WTC11 (cell line): ENCODE measurements at regions not wholly inside any gene's neighbourhood (a gene's known extent, or its start where the extent isn't known, plus 50 kb on each side); places are given as distances from the start of the nearest gene placed in this dataset.
"Not testable (repeated sequence)": the region's sequence is repeated elsewhere in the genome, so short reads cannot be mapped to it uniquely, and the experiment has no call there.

Experiments
- FOXJ3 ChIP-seq: sonication (generic); formaldehyde crosslinking; IDR thresholded peaks from 2 replicates; pipeline ENCODE4 v1.9.0; 2021; ENCODE audit warnings: missing genetic modification reagents, mild to moderate bottlenecking, borderline replicate concordance
- MYBL2 ChIP-seq: sonication (generic); formaldehyde crosslinking; IDR thresholded peaks from 2 replicates; pipeline ENCODE4 v1.8.1; 2023; ENCODE audit warnings: mild to moderate bottlenecking, moderate library complexity, missing genetic modification reagents
- NR2C2 ChIP-seq: sonication (generic); formaldehyde crosslinking; IDR thresholded peaks from 2 replicates; pipeline ENCODE4 v1.8.0; 2022; ENCODE audit warnings: mild to moderate bottlenecking, missing genetic modification reagents
- NR3C1 ChIP-seq: sonication (generic); formaldehyde crosslinking; conservative IDR thresholded peaks from 2 replicates; pipeline ENCODE4 v1.8.1; 2023; ENCODE audit warnings: low read depth, mild to moderate bottlenecking, missing genetic modification reagents
- TF ChIP-seq, protein P1 (sequence below): sonication (generic); formaldehyde crosslinking; IDR thresholded peaks from 2 replicates; pipeline ENCODE4 v1.8.1; 2023; ENCODE audit warnings: mild to moderate bottlenecking, moderate library complexity, missing genetic modification reagents
- TF ChIP-seq, protein P2 (sequence below): fragments of 200-600 bp; IDR thresholded peaks from 2 replicates; pipeline ENCODE4 v1.8.0; 2022; ENCODE audit warnings: antibody characterized with exemption
- TF ChIP-seq, protein P3 (sequence below): sonication (generic); formaldehyde crosslinking; IDR thresholded peaks from 2 replicates; pipeline ENCODE4 v1.8.1; 2023; ENCODE audit warnings: mild to moderate bottlenecking, missing genetic modification reagents, borderline replicate concordance
- TF ChIP-seq, protein P4 (sequence below): sonication (generic); formaldehyde crosslinking; IDR thresholded peaks from 2 replicates; pipeline ENCODE4 v1.8.0; 2023; ENCODE audit warnings: missing genetic modification reagents
- TF ChIP-seq, protein P5 (sequence below): sonication (generic); formaldehyde crosslinking; IDR thresholded peaks from 2 replicates; pipeline ENCODE4 v1.8.0; 2022; ENCODE audit warnings: mild to moderate bottlenecking, missing genetic modification reagents
- TF ChIP-seq, protein P6 (sequence below): sonication (generic); formaldehyde crosslinking; conservative IDR thresholded peaks from 2 replicates; pipeline ENCODE4 v1.8.1; 2023; ENCODE audit warnings: mild to moderate bottlenecking, low read depth, missing genetic modification reagents, moderate library complexity

DNA sequence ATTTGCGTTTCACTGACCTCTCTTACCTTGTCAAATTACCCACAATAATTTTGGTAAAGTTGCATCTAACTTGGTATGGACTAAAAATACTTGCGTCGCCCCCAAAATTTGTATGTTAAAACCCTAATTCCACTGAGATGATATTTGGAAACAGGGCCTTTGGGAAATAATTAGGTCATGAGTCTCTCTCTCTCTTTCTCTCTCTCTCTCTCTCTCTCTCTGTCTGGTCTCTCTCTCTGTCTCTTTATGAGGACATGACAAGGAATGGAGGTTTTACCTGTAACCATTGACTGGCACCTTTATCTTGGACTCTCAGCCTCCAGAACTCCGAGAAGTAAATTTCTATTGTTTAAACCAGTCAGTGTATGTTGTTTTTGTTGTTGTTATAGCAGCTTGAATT lies 111.5 kb upstream of the BDP1 start:
- TF ChIP-seq, protein P1, sequence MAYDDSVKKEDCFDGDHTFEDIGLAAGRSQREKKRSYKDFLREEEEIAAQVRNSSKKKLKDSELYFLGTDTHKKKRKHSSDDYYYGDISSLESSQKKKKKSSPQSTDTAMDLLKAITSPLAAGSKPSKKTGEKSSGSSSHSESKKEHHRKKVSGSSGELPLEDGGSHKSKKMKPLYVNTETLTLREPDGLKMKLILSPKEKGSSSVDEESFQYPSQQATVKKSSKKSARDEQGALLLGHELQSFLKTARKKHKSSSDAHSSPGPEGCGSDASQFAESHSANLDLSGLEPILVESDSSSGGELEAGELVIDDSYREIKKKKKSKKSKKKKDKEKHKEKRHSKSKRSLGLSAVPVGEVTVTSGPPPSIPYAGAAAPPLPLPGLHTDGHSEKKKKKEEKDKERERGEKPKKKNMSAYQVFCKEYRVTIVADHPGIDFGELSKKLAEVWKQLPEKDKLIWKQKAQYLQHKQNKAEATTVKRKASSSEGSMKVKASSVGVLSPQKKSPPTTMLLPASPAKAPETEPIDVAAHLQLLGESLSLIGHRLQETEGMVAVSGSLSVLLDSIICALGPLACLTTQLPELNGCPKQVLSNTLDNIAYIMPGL (CRISPR knock-in tag) = not testable (repeated sequence)
- TF ChIP-seq, protein P2, sequence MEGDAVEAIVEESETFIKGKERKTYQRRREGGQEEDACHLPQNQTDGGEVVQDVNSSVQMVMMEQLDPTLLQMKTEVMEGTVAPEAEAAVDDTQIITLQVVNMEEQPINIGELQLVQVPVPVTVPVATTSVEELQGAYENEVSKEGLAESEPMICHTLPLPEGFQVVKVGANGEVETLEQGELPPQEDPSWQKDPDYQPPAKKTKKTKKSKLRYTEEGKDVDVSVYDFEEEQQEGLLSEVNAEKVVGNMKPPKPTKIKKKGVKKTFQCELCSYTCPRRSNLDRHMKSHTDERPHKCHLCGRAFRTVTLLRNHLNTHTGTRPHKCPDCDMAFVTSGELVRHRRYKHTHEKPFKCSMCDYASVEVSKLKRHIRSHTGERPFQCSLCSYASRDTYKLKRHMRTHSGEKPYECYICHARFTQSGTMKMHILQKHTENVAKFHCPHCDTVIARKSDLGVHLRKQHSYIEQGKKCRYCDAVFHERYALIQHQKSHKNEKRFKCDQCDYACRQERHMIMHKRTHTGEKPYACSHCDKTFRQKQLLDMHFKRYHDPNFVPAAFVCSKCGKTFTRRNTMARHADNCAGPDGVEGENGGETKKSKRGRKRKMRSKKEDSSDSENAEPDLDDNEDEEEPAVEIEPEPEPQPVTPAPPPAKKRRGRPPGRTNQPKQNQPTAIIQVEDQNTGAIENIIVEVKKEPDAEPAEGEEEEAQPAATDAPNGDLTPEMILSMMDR = not testable (repeated sequence)
- not testable (repeated sequence) for TF ChIP-seq NR2C2, FOXJ3, NR3C1, MYBL2 (CRISPR knock-in tag)
- TF ChIP-seq, protein P3, sequence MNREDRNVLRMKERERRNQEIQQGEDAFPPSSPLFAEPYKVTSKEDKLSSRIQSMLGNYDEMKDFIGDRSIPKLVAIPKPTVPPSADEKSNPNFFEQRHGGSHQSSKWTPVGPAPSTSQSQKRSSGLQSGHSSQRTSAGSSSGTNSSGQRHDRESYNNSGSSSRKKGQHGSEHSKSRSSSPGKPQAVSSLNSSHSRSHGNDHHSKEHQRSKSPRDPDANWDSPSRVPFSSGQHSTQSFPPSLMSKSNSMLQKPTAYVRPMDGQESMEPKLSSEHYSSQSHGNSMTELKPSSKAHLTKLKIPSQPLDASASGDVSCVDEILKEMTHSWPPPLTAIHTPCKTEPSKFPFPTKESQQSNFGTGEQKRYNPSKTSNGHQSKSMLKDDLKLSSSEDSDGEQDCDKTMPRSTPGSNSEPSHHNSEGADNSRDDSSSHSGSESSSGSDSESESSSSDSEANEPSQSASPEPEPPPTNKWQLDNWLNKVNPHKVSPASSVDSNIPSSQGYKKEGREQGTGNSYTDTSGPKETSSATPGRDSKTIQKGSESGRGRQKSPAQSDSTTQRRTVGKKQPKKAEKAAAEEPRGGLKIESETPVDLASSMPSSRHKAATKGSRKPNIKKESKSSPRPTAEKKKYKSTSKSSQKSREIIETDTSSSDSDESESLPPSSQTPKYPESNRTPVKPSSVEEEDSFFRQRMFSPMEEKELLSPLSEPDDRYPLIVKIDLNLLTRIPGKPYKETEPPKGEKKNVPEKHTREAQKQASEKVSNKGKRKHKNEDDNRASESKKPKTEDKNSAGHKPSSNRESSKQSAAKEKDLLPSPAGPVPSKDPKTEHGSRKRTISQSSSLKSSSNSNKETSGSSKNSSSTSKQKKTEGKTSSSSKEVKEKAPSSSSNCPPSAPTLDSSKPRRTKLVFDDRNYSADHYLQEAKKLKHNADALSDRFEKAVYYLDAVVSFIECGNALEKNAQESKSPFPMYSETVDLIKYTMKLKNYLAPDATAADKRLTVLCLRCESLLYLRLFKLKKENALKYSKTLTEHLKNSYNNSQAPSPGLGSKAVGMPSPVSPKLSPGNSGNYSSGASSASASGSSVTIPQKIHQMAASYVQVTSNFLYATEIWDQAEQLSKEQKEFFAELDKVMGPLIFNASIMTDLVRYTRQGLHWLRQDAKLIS (CRISPR knock-in tag) = not testable (repeated sequence)
- TF ChIP-seq, protein P4, sequence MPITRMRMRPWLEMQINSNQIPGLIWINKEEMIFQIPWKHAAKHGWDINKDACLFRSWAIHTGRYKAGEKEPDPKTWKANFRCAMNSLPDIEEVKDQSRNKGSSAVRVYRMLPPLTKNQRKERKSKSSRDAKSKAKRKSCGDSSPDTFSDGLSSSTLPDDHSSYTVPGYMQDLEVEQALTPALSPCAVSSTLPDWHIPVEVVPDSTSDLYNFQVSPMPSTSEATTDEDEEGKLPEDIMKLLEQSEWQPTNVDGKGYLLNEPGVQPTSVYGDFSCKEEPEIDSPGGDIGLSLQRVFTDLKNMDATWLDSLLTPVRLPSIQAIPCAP (CRISPR knock-in tag) = not testable (repeated sequence)
- TF ChIP-seq, protein P5, sequence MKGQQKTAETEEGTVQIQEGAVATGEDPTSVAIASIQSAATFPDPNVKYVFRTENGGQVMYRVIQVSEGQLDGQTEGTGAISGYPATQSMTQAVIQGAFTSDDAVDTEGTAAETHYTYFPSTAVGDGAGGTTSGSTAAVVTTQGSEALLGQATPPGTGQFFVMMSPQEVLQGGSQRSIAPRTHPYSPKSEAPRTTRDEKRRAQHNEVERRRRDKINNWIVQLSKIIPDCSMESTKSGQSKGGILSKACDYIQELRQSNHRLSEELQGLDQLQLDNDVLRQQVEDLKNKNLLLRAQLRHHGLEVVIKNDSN (CRISPR knock-in tag) = not testable (repeated sequence)
- TF ChIP-seq, protein P6, sequence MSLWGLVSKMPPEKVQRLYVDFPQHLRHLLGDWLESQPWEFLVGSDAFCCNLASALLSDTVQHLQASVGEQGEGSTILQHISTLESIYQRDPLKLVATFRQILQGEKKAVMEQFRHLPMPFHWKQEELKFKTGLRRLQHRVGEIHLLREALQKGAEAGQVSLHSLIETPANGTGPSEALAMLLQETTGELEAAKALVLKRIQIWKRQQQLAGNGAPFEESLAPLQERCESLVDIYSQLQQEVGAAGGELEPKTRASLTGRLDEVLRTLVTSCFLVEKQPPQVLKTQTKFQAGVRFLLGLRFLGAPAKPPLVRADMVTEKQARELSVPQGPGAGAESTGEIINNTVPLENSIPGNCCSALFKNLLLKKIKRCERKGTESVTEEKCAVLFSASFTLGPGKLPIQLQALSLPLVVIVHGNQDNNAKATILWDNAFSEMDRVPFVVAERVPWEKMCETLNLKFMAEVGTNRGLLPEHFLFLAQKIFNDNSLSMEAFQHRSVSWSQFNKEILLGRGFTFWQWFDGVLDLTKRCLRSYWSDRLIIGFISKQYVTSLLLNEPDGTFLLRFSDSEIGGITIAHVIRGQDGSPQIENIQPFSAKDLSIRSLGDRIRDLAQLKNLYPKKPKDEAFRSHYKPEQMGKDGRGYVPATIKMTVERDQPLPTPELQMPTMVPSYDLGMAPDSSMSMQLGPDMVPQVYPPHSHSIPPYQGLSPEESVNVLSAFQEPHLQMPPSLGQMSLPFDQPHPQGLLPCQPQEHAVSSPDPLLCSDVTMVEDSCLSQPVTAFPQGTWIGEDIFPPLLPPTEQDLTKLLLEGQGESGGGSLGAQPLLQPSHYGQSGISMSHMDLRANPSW (CRISPR knock-in tag) = not testable (repeated sequence)
